AML-193 (cell line): ENCODE measurements at regions not wholly inside any gene's neighbourhood (a gene's known extent, or its start where the extent isn't known, plus 50 kb on each side); places are given as distances from the start of the nearest gene placed in this dataset.

Source experiments
- DNase-seq, 2 experiments: peaks; one replicate each; lab custom pipeline; 2025; lab: John Stamatoyannopoulos, UW

DNA sequence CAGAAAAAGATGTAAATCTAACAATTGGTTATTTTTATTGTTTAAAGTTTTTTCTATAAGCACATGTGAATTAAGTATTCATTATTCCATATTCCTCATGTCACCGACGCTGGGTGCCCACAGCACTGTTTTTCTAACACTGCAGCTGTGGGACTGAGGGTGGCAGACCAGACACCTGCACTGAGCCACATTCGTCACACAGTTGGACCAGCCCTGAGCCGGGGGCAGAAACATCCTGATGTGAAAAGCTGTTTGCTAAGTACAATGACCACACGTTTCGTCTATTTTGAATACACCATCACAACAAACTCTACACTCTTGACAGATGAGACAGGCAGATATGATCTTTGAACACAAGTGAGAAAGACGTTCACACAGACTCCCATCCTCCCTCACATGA is 749.5 kb downstream of the KCNJ18 start:
- DNase-seq = no peak

DNA sequence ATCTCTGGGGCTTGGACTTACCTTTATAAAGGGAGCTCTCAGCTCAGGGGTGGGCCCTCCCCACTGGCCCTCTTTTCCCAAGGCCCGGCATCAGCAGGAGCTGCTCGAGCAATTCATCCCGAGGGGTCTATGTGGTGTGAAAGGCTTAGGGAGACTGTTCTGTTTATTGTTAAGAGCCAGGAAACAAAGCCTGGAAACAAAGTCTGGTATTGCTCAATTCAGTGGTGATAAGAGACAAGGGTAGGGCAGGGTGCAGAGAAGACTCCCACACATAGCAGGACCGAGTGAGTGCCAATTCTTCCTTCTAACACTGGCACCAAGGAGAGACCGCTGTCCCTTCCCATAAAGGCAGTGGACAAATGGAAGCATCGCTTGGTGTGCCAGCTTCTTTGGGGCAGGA is 750.7 kb downstream of the KCNJ18 start:
- no peak for DNase-seq

DNA sequence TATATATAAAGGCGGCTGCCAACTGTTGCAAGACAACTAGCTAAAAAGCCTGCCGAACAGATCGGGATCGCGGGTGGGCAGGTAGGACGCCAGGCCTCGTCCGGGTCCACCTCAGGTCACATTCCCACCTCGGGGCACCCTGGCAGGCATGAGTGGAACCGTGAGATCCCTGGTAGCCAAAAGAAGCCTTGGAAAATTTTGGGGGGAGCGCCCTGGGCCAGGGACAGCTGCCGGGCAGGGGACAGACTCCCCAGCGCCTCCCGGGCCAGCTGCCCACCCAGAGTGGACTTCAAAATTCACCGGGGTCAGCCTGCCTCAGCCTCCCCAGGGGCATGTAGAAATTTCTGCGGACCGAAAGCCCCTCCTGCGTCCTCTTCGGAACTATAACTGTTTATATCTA is 760.9 kb downstream of the KCNJ18 start:
- no peak for DNase-seq

DNA sequence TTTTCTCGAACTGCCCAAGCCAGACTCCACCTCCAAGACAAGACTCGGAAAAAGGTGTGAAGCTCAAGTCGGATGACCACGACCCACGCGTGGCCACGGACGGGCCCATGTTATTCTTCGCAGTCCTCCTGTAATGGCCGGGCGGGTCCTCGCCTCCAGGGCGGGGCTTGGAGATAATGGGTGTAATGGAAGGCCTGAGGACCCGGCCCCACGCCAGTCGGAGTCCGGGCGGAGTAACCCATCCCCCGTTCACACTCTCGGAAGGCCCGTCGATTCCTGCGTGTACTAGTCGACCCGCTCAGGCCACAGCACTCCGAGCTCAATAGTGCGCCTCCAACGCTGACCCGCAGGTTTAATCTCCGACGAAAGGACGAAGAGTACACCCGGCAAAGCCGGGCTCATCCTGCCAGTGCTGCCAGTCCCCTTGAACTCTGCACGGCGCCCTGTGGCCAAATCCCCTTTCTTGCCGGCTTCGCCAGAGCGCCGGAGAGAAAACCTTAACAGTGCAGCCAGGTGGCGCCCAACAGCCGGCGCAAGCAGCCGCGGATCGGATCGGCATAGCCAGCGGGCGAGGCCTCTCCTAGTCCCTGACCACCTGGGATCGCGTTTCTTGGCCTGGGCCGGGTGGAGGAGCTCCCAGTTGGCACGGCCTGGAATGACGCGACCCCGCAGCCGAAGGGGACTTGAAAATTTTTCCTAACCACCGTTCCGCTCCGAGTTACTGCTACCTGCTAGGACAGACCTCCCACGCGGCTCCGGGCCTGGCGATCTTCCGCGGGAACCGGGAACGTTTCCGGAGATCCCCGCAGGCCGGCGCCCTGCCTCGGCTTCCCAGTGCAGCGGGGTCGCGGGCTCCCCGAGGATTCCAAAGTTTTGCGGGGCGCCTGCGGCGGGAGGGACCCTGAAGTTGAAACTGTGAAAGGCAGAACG is 762.0 kb downstream of the KCNJ18 start:
- no peak for DNase-seq

GRCh38 chr17:22459331-22459952 is 767.1 kb downstream of the KCNJ18 start:
- no peak for DNase-seq

- DNase-seq = no peak
Measured at GRCh38 chr17:22459953-22460350, 767.6 kb downstream of the KCNJ18 start.

GRCh38 chr17:22460461-22461063 is 768.2 kb downstream of the KCNJ18 start:
- DNase-seq = no peak

- no peak for DNase-seq
Measured at GRCh38 chr17:22461460-22462145, 769.3 kb downstream of the KCNJ18 start.

GRCh38 chr17:22462461-22462860 is 770.1 kb downstream of the KCNJ18 start:
- DNase-seq = no peak

- no peak for DNase-seq
Measured at GRCh38 chr17:22463110-22463850, 771.0 kb downstream of the KCNJ18 start.

- no peak for DNase-seq
Measured at GRCh38 chr17:22464041-22464440, 771.7 kb downstream of the KCNJ18 start.

GRCh38 chr17:22467720-22468119 is 775.4 kb downstream of the KCNJ18 start:
- no peak for DNase-seq

DNA sequence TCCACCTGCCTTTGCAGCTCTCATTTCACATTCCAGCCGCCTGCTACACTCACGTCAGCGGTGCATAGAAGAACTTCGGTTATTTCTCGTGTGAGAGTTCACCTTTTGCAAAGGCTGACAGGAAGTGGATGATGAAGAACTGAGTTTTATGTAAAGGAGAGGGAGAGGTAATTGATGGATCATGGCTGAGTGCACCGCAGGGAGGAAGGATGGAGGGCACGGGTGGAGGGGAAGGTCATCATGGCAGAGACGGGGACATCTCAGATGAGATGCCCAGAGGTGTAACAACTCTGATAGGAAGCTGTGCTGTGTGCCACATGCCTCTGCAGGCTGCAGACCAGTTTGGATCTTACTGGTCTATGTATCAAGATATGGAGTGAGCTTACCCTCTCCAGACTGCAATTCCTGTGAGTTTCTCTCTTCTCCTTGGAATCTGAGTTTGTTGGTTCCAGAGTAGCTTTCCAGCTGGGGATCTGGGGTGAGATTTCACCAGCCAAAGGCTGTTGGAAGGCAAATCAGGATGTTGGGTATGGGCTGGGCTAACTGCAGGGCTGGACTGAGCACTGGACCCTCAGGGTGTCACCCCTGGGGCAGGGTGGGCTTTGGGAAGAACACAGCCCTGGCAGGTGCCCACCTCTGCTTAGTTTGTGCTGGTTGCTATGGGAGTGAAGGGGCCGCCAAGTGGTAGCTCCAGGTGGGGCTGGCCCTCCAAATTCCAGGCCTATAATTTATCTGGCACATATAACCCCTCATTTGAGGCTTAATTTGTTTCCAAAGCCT is 777.0 kb downstream of the KCNJ18 start:
- DNase-seq = no peak

DNA sequence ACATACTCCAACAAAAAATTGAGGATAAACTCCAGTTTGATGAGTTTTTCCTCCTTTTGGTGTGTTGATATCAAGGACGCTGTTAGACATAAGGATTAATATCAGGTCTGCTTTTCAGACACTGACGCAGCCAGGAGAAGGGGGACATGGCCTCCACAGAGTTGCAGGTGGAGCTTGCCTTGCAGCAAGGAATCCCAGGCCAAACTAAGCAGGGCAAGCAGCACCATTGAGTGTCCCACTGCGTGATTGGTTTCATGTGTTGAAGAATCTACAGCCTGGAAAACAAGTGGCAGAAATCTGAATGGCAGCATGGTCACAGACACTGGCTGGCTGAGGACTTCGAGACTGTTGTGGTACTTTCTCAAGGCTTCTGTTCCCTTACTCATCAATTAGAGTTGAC is 777.6 kb downstream of the KCNJ18 start:
- DNase-seq = no peak

DNA sequence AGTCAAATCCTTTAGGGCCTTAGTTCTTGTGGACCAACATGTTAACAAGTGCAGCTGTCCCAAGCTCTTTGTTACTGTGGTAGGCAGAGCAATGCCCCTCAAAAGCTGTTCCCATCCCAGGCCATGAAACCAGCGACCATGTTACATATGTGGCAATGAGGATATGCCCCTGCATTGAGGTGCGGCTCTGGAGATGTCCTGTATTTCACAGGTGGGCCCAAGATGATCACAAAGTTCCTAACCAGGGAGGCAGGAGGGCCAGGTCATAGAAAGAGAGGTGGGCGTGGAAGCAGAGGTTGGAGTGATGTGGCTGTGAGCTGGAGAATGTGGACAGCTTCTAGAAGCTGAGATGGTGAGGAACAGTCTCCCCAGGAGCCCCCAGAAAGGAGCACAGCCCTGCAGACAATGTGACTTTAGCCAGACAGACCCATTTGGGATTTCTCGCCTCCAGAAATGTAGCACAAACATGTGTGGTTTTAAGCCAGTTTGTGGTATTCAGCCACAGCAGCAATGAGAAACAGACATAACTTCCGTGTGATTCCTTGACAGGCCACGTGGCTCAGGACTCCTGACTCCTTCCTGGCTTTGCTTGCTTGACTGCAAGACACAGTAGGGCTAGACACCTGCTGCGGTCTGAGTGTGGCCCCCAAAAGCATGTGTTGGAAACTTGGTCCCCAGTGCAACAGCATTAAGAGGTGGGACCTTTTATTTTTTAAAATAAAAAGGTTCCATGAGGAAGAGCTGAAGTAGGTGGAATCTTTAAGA is 778.3 kb downstream of the KCNJ18 start:
- DNase-seq = no peak

GRCh38 chr17:22484826-22485225 is 792.5 kb downstream of the KCNJ18 start:
- DNase-seq = no peak

DNA sequence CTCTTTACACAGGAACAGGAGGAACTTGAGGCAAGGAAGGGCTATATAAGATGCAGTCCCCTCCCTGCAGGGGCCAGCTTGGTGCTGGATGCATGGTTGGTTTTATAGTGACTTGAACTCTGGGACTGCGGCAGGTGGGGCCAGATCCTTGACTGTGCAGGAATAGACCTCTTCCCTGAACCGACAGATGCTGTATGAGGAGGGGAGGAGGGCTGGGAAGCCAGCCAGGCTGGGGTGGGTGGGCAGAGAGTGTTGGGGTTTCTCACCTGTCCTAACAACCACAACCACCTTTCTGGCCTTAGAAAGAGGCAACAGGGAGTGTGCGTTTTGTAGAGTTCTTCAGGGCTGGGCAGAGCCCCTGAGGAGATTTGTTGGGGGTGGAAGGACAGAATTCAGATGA is 798.1 kb downstream of the KCNJ18 start:
- no peak for DNase-seq

GRCh38 chr17:22492331-22492730 is 800.0 kb downstream of the KCNJ18 start:
- no peak for DNase-seq

- DNase-seq = no peak
Measured at GRCh38 chr17:22496450-22496849, 804.1 kb downstream of the KCNJ18 start.

GRCh38 chr17:22503322-22503899 is 811.1 kb downstream of the KCNJ18 start:
- DNase-seq = no peak
